HCEC 1CT (cell line): ENCODE measurements at regions not wholly inside any gene's neighbourhood (a gene's known extent, or its start where the extent isn't known, plus 50 kb on each side); places are given as distances from the start of the nearest gene placed in this dataset.
A peak's percentile ranks its signal among the peaks of the same experiment; 100 is the strongest.

Experiments
- DNase-seq: peaks from one replicate; pipeline ENCODE4 v3.0.0-alpha.2; 2017

- DNase-seq: no peak
Measured at GRCh38 chr7:54810401-54810800, 51.4 kb upstream of the SEC61G start.

DNA sequence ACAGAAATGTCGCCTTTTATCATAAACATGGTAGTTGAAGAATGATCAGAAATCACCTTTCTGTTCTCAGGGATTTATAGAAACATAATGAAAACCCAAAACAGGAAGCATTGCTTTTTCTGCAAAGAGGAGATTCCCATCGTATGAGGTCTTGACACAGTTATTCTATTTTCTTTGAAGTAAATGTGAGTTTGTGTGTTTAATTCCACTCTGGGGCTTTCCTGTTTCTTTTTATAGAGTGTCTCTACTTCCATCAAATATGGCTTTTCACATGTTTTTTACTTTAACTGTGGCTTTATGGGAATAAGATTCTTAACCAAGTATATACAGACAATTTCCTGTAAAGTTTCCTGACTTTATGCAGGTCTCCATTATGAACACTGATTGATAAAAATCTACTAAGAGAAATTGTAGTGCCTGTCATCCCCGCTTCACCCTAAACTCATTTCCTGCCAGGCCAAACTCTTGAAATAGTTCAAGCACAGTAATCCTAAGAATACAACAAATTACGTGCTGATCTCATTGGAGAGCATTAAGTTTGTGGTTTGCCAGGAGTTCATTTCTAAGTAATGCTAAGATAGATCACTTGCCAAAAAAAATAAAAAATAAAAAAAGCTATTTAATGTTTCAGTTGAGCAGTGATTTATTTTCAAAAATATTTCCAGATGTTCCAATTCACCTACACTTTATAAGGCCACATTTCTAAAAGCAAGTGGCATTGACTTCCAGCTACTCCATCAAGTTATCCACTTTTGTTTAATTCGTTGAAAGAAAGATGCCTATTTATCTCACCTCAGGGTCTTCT is 52.2 kb upstream of the SEC61G start:
- DNase-seq: peak; percentile 83

DNA sequence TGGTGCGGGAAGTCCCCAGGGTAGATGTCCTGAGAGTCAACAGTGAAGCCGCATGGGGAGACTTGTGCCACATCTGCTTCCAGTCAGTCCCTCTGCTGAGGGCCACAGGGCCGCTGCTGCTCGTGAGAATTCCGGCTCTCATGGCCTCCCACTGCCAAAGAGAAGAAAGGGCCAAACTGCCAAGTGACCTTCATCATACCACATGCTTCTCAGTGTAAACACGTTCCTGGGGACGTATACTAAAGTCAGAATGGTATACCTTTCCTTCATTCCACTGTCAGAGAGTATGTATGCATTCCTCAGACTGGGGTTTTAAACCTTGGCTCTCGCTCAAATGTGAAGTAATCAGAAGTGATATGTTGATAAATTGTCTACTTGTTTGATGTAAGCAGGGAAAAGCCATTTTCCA is 52.8 kb upstream of the SEC61G start:
- peak; percentile 30 for DNase-seq

- DNase-seq: no peak
Measured at GRCh38 chr7:54812756-54813322, 53.8 kb upstream of the SEC61G start.

DNA sequence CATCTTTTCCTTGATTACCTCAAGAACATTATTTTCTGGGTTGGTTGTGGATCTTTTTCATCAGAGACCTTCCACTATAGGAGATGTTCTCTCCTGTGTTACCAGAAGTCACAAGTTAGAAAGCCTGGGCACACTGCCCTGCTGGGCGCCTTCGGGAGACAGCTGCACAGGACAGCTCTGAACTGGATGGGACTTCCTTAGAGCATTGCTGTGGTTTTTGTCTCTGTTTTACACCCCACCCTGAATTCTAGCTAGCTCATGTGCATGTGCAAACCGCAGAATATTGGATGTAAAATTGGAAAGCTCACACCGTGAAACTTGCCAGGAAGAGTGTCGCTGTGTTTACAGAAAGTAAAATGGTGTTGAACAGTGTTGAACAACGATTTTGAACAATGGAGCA is 54.4 kb upstream of the SEC61G start:
- DNase-seq: no peak

- DNase-seq: no peak
Measured at GRCh38 chr7:54814401-54814800, 55.4 kb upstream of the SEC61G start.

DNA sequence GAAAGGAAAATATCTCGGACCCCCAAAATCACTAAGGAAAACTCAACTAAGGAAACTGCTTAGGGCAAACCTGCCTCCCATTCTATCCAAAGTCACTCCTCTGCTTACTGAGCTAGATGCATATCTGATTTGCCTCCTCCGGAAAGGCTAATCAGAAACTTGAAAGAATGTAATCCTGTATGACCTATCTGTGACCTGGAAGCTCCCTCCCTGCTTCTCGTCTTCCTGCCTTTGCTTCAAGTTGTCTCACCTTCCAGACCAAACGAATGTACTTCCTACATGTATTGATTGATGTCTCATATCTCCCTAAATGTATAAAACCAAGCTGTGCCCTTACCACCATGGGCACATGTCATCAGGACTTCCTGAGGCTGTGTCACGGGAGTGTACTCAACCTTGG is 58.1 kb upstream of the SEC61G start:
- no peak for DNase-seq

- DNase-seq: no peak
Measured at GRCh38 chr7:54823776-54824175, 64.8 kb upstream of the SEC61G start.

- DNase-seq: no peak
Measured at GRCh38 chr7:54824655-54825054, 65.6 kb upstream of the SEC61G start.

DNA sequence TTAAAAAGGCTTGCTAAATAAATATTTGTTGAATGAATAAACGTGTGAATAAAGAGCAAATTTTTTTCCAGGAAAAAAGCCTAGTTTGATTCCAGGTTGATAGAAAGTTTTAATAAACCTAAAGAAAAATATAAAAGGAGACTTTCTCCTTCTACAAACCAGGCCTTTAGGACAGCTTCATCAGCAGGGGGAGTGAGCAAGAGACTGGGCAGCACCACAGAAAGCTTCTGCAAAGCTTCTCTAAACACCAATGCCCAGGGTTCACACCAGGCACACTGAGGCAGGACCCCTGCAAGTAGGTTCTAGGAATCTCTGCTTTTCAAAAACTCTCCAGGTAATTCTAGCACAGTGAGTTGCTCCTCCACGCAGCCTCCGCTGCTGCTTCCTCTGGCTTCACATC is 66.4 kb upstream of the SEC61G start:
- DNase-seq: no peak

GRCh38 chr7:54827734-54828133 is 68.7 kb upstream of the SEC61G start:
- DNase-seq: no peak

DNA sequence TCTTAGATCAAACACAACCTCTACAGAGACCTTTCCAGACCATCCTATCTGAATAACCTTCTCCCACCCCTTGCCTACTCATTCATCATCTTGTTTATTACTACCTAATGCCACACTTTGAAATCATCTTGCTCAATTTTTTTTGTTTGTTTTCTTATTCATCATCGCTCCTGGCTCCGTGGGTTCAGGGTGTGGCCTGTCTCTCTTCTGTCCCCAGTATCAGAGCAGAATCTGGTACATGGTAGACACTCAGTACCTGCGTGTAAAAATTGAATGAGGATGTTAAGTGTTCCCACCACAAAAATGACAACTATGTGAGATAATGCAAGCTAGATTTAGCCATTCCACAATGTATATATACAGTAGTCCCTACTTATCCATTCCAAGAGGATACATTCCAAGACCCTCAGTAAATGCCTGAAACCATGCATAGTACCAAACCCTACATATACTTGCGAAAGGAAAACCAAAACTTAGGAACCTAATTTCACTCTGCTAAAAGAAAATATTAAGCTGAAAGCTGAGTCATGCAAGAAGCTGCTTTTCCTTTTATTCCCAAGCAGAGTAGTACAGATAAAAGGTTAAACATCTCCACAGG is 72.1 kb upstream of the SEC61G start:
- no peak for DNase-seq

DNA sequence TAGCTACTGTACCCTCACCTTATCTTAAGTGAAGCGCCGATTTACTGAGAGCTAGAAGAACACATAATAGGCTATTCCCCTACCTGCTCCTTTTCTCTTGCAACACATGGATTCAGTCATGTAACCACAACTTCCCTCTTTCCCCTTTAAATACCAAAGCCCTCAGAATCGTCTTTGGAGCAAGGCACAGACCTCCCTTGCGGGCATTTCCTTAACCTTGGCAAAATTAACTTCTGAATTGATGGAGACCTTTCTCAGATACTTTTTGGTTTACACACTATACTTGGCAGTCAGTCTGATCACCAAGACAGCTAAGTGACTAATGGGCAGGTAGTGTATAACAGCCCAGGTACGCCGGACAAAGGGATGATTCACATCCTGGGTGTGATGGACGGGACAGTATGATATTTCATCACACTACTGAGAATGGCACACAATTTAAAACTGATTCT is 72.7 kb upstream of the SEC61G start:
- no peak for DNase-seq

DNA sequence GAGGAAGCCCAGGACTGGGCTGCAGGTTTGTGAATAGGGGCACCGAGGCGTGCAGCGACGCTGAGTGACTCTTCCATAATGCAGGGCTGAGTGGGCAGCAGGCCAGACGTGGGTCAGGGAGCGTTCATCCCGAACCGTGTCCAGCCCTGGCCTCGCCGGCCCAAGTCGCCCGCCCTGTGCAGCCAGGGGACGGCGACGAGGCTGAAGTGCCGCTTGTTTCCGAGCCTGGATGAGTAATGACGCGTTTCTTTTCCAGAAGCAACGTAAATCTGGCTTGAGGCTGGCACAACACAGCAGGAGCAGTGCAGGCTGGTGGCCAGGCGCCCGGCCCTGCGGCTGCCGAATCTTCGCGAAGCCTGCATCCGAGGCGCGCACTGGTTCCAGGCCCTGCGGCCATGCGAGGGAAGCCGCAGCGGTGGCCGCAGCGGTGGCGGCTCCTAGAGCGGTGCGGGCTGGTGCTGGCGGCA is 74.0 kb upstream of the SEC61G start:
- DNase-seq: no peak

DNA sequence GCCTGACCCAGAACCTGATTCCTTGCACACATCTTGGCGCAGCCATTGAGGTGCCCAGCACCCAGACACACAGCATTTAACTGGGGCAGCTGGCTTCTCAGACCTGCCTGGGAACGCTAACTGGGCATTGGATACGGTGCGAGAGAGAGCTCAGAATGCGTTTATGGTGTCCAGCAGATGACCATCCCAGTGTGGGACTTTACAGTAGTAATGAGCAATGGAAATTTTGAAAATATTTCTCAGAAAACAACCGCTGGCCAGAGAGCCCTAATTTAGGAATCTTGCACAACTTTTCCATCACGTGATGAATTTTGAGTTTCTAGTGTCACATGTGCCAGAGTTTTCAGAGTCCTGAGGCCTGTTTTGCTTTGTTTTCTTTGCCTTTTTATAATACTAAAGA is 78.2 kb upstream of the SEC61G start:
- DNase-seq: no peak

DNA sequence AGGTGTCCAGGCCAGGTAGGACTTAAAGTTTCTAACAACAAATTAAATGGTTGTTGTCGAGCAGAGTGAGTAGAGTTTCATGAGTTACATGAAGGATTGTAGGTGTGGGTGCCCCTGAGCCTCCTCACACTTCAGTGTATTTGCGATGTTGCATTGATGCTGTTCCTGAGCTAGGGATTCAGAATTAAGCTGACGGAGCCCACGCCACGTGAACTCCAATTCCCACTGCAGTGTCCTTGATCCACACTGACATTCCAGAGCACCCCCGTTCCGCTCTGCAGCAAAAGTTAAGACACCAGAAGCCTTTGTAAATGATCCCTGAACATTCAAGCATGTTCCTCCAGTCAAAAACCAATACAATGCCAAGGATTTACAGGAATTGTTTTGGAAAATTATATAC is 78.8 kb upstream of the SEC61G start:
- no peak for DNase-seq

GRCh38 chr7:54838175-54838910 is 79.3 kb upstream of the SEC61G start:
- no peak for DNase-seq

DNA sequence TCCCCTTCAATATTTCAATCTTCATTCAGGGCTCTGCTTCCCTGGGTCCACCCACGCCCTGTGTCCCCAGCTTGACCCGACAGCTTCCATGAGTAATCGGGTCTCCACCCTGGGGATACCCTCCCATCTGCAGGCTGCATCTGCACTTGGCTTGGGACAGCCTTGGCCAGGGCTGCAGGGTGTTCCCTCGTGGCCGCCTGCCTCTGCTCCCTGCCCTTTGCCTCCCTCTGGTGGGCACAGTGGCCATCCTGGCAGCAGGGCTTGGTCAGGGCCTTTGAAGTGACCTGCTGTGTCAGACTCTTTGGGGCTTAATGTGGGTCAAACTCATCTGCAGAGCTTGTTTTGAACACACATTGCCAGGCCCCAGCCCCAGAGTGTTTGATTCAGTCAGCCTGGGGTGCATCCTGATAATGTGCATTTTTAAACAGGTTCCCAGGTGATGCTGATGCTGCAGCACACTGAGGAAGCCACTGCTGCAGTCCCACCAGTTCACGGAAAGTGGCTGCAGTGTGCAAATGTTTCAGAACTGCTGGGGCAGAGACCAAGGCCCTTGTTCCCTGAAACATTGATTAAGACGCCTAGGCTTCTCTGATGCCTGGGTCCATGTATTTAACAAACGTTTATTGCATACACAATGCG is 80.7 kb upstream of the SEC61G start:
- DNase-seq: peak; percentile 62

- peak; percentile 48 for DNase-seq
Measured at GRCh38 chr7:54841772-54842697, 83.0 kb upstream of the SEC61G start.

GRCh38 chr7:54843841-54844355 is 84.9 kb upstream of the SEC61G start:
- no peak for DNase-seq

- DNase-seq: peak; percentile 57
Measured at GRCh38 chr7:54846273-54846672, 87.3 kb upstream of the SEC61G start.

- no peak for DNase-seq
Measured at GRCh38 chr7:54847921-54848320, 88.9 kb upstream of the SEC61G start.
